GM12878 (cell line): ENCODE measurements at regions not wholly inside any gene's neighbourhood (a gene's known extent, or its start where the extent isn't known, plus 50 kb on each side); places are given as distances from the start of the nearest gene placed in this dataset.

Experiments
- GABPA ChIP-seq: IDR thresholded peaks from 2 replicates; pipeline ENCODE4 v1.6.1; 2014; ENCODE audit warnings: antibody characterized with exemption, low read depth, mild to moderate bottlenecking, inconsistent platforms
- POLR2A ChIP-seq: IDR thresholded peaks from 2 replicates; pipeline ENCODE4 v1.6.1; 2011; ENCODE audit warnings: low read depth, mild to moderate bottlenecking, low read length
- SRF ChIP-seq, 2 experiments: IDR thresholded peaks; 2 replicates each; pipeline ENCODE4 v1.6.1; 2011; ENCODE audit warnings: low read depth in 2 of 2, low read length in 2 of 2, mild to moderate bottlenecking in 1 of 2, moderate library complexity in 1 of 2
- WRNIP1 ChIP-seq: IDR thresholded peaks from 2 replicates; pipeline ENCODE4 v1.6.1; 2011; ENCODE audit warnings: low read depth, low read length, improper control_type of control experiment, borderline replicate concordance
- TF ChIP-seq, protein P1 (sequence below), 3 experiments: IDR thresholded peaks in 2 of 3; conservative IDR thresholded peaks in 1 of 3; 2 replicates each; pipeline ENCODE4 v1.5.1; 2011; ENCODE audit warnings: low read depth in 3 of 3, low read length in 3 of 3, mild to moderate bottlenecking in 3 of 3, control low read depth in 2 of 3, moderate library complexity in 2 of 3, inconsistent platforms in 1 of 3, mixed read lengths in 1 of 3; ENCODE audit not compliant: control insufficient read depth in 2 of 3, insufficient read depth in 1 of 3; ENCODE audit errors: extremely low read depth in 1 of 3

DNA sequence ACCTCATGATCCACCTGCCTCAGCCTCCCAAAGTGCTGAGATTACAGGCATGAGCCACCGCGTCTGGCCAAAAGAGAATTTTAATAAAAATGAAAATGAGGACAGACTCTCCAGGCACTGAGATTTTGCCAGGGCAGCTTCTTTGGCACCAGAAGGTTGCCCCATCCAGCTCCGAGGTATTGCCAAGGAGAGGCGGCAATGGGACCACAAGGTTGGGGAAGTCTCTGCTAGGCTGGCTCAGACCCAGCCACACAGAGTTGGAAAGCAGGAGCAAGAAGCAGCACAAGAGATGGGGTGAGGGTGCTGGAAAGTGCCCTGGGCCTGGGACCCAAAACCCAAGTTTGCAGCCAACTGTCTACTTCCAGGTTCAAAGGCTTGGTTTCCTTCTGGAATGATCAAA, 200.9 kb downstream of the HHIPL2 start:
- TF ChIP-seq, protein P1, sequence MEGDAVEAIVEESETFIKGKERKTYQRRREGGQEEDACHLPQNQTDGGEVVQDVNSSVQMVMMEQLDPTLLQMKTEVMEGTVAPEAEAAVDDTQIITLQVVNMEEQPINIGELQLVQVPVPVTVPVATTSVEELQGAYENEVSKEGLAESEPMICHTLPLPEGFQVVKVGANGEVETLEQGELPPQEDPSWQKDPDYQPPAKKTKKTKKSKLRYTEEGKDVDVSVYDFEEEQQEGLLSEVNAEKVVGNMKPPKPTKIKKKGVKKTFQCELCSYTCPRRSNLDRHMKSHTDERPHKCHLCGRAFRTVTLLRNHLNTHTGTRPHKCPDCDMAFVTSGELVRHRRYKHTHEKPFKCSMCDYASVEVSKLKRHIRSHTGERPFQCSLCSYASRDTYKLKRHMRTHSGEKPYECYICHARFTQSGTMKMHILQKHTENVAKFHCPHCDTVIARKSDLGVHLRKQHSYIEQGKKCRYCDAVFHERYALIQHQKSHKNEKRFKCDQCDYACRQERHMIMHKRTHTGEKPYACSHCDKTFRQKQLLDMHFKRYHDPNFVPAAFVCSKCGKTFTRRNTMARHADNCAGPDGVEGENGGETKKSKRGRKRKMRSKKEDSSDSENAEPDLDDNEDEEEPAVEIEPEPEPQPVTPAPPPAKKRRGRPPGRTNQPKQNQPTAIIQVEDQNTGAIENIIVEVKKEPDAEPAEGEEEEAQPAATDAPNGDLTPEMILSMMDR (IDR thresholded peaks at IDR 0.05 in 2 of 3, conservative IDR thresholded peaks at IDR 0.05 in 1 of 3; ENCODE audit: control insufficient read depth in 2 of 3, extremely low read depth in 1 of 3, insufficient read depth in 1 of 3, low read depth in 3 of 3, low read length in 3 of 3): no peak
- TF ChIP-seq SRF (IDR thresholded peaks at IDR 0.05; ENCODE audit: low read depth in 2 of 2, low read length in 2 of 2) (no peak), WRNIP1 (no peak), POLR2A (no peak), GABPA (no peak)
